ENCODE measurements at regions not wholly inside any gene's neighbourhood (a gene's known extent, or its start where the extent isn't known, plus 50 kb on each side); places are given as distances from the start of the nearest gene placed in this dataset.

DNA sequence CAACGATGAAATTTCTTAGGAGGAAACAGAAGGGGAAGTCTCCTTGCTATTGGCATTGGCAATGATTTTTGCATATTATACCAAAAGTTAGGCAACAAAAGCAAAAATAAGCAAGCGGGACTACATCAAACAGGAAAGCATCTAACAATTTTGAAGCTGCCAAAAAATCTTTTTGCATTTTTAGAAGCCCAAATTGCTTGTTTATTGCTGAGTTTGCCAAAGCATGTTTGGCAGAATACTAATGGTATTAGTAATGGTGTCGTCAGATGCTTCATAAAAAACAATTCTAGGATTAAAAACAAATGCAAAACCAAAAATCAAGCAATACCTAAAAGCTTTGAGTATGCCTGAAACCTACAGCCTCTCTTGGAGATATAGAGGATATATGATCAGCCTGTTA is 80.0 kb downstream of the GALR1 start:
- in situ Hi-C loops (cut with HindIII; ENCODE audit: extremely low pct_ligation_motif_present, low pct_unique_long_range_greater_than_20kb): no loop called here
- TF ChIP-seq ZNF570 (CRISPR knock-in tag; IDR thresholded peaks at IDR 0.05; ENCODE audit: borderline replicate concordance) (no peak), CBX1 (IDR thresholded peaks at IDR 0.05; ENCODE audit: low read depth) (no peak), ZNF883 (CRISPR knock-in tag; IDR thresholded peaks at IDR 0.05; ENCODE audit: not compliant biosample characterization) (no peak), CCAR2 (optimal IDR thresholded peaks at IDR 0.05; ENCODE audit: low read depth, low read length) (no peak), ISL2 (CRISPR knock-in tag; IDR thresholded peaks at IDR 0.05) (no peak), SIX1 (CRISPR knock-in tag; IDR thresholded peaks at IDR 0.05; ENCODE audit: borderline replicate concordance) (no peak), TRIM24 (CRISPR knock-in tag; IDR thresholded peaks at IDR 0.05) (no peak)
- TF ChIP-seq, protein P1, sequence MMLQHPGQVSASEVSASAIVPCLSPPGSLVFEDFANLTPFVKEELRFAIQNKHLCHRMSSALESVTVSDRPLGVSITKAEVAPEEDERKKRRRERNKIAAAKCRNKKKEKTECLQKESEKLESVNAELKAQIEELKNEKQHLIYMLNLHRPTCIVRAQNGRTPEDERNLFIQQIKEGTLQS (CRISPR knock-in tag; IDR thresholded peaks at IDR 0.05): no peak
- Histone ChIP-seq H3K4me1 (ENCODE audit: insufficient read depth, low read length) (no peaks in the 10 kb centered on the region), H3K27me3 (ENCODE audit: control insufficient read depth in 1 of 2, insufficient read depth in 2 of 2, low read length in 2 of 2) (no peaks in the 10 kb centered on the region; a peak in 1 of 5 replicates), H3K4me2 (ENCODE audit: low read depth, low read length) (no peak overlapping the region), H2AFZ (ENCODE audit: low read length) (no peak overlapping the region), H3K79me2 (ENCODE audit: insufficient read depth, low read length) (no peaks in the 10 kb centered on the region), H3K36me3 (replicated peaks in 1 of 2; ENCODE audit: control insufficient read depth in 1 of 2, insufficient read depth in 2 of 2, low read length in 2 of 2) (no peaks in the 10 kb centered on the region), H3K9me3 (ENCODE audit: low read length) (no peaks in the 10 kb centered on the region), H3K27ac (ENCODE audit: extremely low read length, insufficient read depth, low read length) (no peak overlapping the region), H3K4me3 (replicated peaks in 1 of 3; ENCODE audit: insufficient read depth in 1 of 3, low read depth in 2 of 3, low read length in 3 of 3) (no peak overlapping the region), H3K9ac (ENCODE audit: insufficient read depth, low read depth, low read length) (no peak overlapping the region), H4K20me1 (ENCODE audit: insufficient read depth, low read length) (no peaks in the 10 kb centered on the region)
- ChIA-PET POLR2A (no interaction called here), CTCF (ENCODE audit: low intra/inter-chr PET ratio, low total read pairs) (no interaction called here)
- FAIRE-seq (no peak), DNase-seq (ENCODE audit: low spot score) (no peak), ATAC-seq (no peak)
- intact Hi-C loops (cut with micrococcal nuclease; ENCODE audit: unreplicated experiment): no loop called here
- WGBS (ENCODE audit: low lambda C conversion rate): under 1% methylated on average over 3 of the region's 3 CpGs
- BruUV-seq (replicated peaks): no TSS peak

DNA sequence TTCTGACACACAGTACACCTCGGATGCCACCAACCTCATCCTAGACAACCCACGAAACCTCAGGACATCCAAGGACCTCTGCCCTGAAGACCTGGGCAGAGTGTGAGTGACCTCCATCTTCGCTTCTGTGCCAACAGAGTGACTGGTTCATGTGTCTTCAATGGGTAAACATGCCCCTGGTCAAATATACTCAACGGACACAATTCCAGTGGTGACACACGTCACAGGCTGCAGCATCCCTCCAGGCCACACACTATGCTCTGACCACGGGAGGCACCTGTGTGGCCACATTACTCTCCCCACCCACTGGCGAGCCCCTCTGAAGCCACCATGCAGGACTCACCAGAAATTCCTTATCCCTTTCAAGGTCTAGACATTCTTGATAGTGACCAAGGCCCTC is 85.2 kb downstream of the GALR1 start:
- no peak overlapping the region for H3K4me3 ChIP-seq (replicated peaks in 1 of 3; ENCODE audit: insufficient read depth in 1 of 3, low read depth in 2 of 3, low read length in 3 of 3)
- no peak for FAIRE-seq
- CTCF ChIA-PET (ENCODE audit: low intra/inter-chr PET ratio, low total read pairs): no interaction called here
- BruUV-seq (replicated peaks): no TSS peak
- DNase-seq (ENCODE audit: low spot score): no peak
- no peaks in the 10 kb centered on the region for H3K4me1 ChIP-seq (ENCODE audit: insufficient read depth, low read length)
- POLR2A ChIA-PET: no interaction called here
- H3K4me2 ChIP-seq (ENCODE audit: low read depth, low read length): no peak overlapping the region
- no peaks in the 10 kb centered on the region for H4K20me1 ChIP-seq (ENCODE audit: insufficient read depth, low read length)
- WGBS (ENCODE audit: low lambda C conversion rate): 17% methylated on average over 5 of the region's 7 CpGs
- peaks cover 0 to 9% of the 10 kb centered on the region in 2 experiments; a peak in 1 of 5 replicates for H3K27me3 ChIP-seq (ENCODE audit: control insufficient read depth in 1 of 2, insufficient read depth in 2 of 2, low read length in 2 of 2)
- no peak for ATAC-seq
- no peak for TF ChIP-seq KDM5A (IDR thresholded peaks at IDR 0.05; ENCODE audit: borderline replicate concordance, low read length)
- TF ChIP-seq KLF13 (CRISPR knock-in tag; IDR thresholded peaks at IDR 0.05): no peak
- TF ChIP-seq CCDC6 (CRISPR knock-in tag; IDR thresholded peaks at IDR 0.05): no peak
- H3K9ac ChIP-seq (ENCODE audit: insufficient read depth, low read depth, low read length): no peak overlapping the region
- in situ Hi-C loops (cut with HindIII; ENCODE audit: extremely low pct_ligation_motif_present, low pct_unique_long_range_greater_than_20kb) (no loop called here), intact Hi-C loops (cut with micrococcal nuclease; ENCODE audit: unreplicated experiment) (no loop called here)
- no peaks in the 10 kb centered on the region for H3K9me3 ChIP-seq (ENCODE audit: low read length)
- H3K27ac ChIP-seq (ENCODE audit: extremely low read length, insufficient read depth, low read length): no peak overlapping the region
- no peak overlapping the region for H2AFZ ChIP-seq (ENCODE audit: low read length)
- H3K36me3 ChIP-seq (replicated peaks in 1 of 2; ENCODE audit: control insufficient read depth in 1 of 2, insufficient read depth in 2 of 2, low read length in 2 of 2): no peaks in the 10 kb centered on the region
- H3K79me2 ChIP-seq (ENCODE audit: insufficient read depth, low read length): no peaks in the 10 kb centered on the region

Data from HepG2 (cell line).